Hypothalamus (tissue), 51 donors: ENCODE measurements at regions not wholly inside any gene's neighbourhood (a gene's known extent, or its start where the extent isn't known, plus 50 kb on each side); places are given as distances from the start of the nearest gene placed in this dataset.
"Not testable (repeated sequence)": the region's sequence is repeated elsewhere in the genome, so short reads cannot be mapped to it uniquely, and the experiment has no call there.

Source experiments
- DNase-seq, 51 donors: peaks; one replicate each; lab custom pipeline; 2025; lab: John Stamatoyannopoulos, UW

- no peak for DNase-seq
Observed at GRCh38 chr3:145058483-145058882, 1086.9 kb downstream of the DIPK2A start.

- DNase-seq = no peak
Observed at GRCh38 chr3:145063616-145064015, 1092.0 kb downstream of the DIPK2A start.

GRCh38 chr3:145070795-145071194 is 1090.2 kb downstream of the PLOD2 start:
- DNase-seq = peak in 1 of 51 donors; percentile 0

GRCh38 chr3:145079436-145079835 is 1081.5 kb downstream of the PLOD2 start:
- DNase-seq = no peak

- DNase-seq = no peak
Observed at GRCh38 chr3:145087038-145087437, 1073.9 kb downstream of the PLOD2 start.

- no peak for DNase-seq
Observed at GRCh38 chr3:145088917-145089316, 1072.1 kb downstream of the PLOD2 start.

- DNase-seq = no peak
Observed at GRCh38 chr3:145089337-145089736, 1071.6 kb downstream of the PLOD2 start.

GRCh38 chr3:145094355-145094941 is 1066.5 kb downstream of the PLOD2 start:
- DNase-seq = peak in 1 of 51 donors; percentile 5

GRCh38 chr3:145111141-145111540 is 1049.8 kb downstream of the PLOD2 start:
- DNase-seq = not testable (repeated sequence)

GRCh38 chr3:145116769-145117168 is 1044.2 kb downstream of the PLOD2 start:
- DNase-seq = no peak

GRCh38 chr3:145118303-145118702 is 1042.7 kb downstream of the PLOD2 start:
- no peak for DNase-seq

GRCh38 chr3:145124900-145125678 is 1035.9 kb downstream of the PLOD2 start:
- DNase-seq = no peak

- DNase-seq = no peak
Observed at GRCh38 chr3:145133281-145133680, 1027.7 kb downstream of the PLOD2 start.

- DNase-seq = no peak
Observed at GRCh38 chr3:145134738-145135137, 1026.2 kb downstream of the PLOD2 start.

GRCh38 chr3:145144361-145144760 is 1016.6 kb downstream of the PLOD2 start:
- no peak for DNase-seq

GRCh38 chr3:145145461-145145860 is 1015.5 kb downstream of the PLOD2 start:
- DNase-seq = no peak

- no peak for DNase-seq
Observed at GRCh38 chr3:145159640-145160039, 1001.3 kb downstream of the PLOD2 start.

GRCh38 chr3:145170121-145170520 is 990.9 kb downstream of the PLOD2 start:
- no peak for DNase-seq

GRCh38 chr3:145175626-145176025 is 985.4 kb downstream of the PLOD2 start:
- DNase-seq = no peak

GRCh38 chr3:145176907-145177306 is 984.1 kb downstream of the PLOD2 start:
- DNase-seq = no peak

GRCh38 chr3:145177828-145178227 is 983.2 kb downstream of the PLOD2 start:
- no peak for DNase-seq

- DNase-seq = no peak
Observed at GRCh38 chr3:145182196-145182911, 978.6 kb downstream of the PLOD2 start.
